Liver (tissue), 8 donors: ENCODE measurements at regions not wholly inside any gene's neighbourhood (a gene's known extent, or its start where the extent isn't known, plus 50 kb on each side); places are given as distances from the start of the nearest gene placed in this dataset.

Experiments used
- DNase-seq: peaks from one replicate; pipeline ENCODE4 v3.0.0-alpha.2; 2017; ENCODE audit warnings: low spot score
- H3K27ac ChIP-seq, 2 donors: one replicate each; pipeline ENCODE4 v1.7.0; 2013; ENCODE audit warnings: inconsistent platforms in 2 of 2, low read length in 2 of 2, control low read depth in 1 of 2, low read depth in 1 of 2, mild to moderate bottlenecking in 1 of 2
- H3K27me3 ChIP-seq, 4 donors: one replicate each; pipeline versions ENCODE4 v1.6.1 to v1.7.0; 2013; ENCODE audit warnings: low read length in 3 of 4, inconsistent platforms in 1 of 4, mild to moderate bottlenecking in 1 of 4, moderate library complexity in 1 of 4; ENCODE audit not compliant: control insufficient read depth in 4 of 4, insufficient read depth in 4 of 4
- H3K36me3 ChIP-seq, 4 donors: one replicate each; pipeline versions ENCODE4 v1.6.1 to v1.7.0; 2013; ENCODE audit warnings: low read length in 3 of 4, mild to moderate bottlenecking in 3 of 4, low read depth in 1 of 4, moderate library complexity in 1 of 4; ENCODE audit not compliant: control insufficient read depth in 4 of 4, insufficient read depth in 3 of 4
- H3K4me1 ChIP-seq, 4 donors: one replicate each; pipeline versions ENCODE4 v1.6.1 to v1.7.0; 2013; ENCODE audit warnings: low read length in 3 of 4, mild to moderate bottlenecking in 3 of 4, moderate library complexity in 1 of 4; ENCODE audit not compliant: control insufficient read depth in 4 of 4, insufficient read depth in 4 of 4
- H3K4me3 ChIP-seq, 3 donors: one replicate each; pipeline versions ENCODE4 v1.6.1 to v1.7.0; 2013; ENCODE audit warnings: low read length in 3 of 3, control low read depth in 1 of 3, low read depth in 1 of 3, mild to moderate bottlenecking in 1 of 3
- H3K9ac ChIP-seq, 2 donors: one replicate each; pipeline ENCODE4 v1.7.0; 2013; ENCODE audit warnings: low read length in 2 of 2, mild to moderate bottlenecking in 2 of 2, moderate library complexity in 2 of 2, control low read depth in 1 of 2, low read depth in 1 of 2
- H3K9me3 ChIP-seq, 4 donors: one replicate each; pipeline versions ENCODE4 v1.6.1 to v1.7.0; 2013; ENCODE audit warnings: low read length in 3 of 4; ENCODE audit not compliant: control insufficient read depth in 4 of 4
- ATF3 ChIP-seq: IDR thresholded peaks from 2 replicates; pipeline ENCODE4 v1.6.1; 2016; ENCODE audit warnings: antibody characterized with exemption
- CTCF ChIP-seq: fragments of 150-350 bp; IDR thresholded peaks from 2 replicates; pipeline ENCODE4 v1.5.1; 2017; ENCODE audit warnings: improper control_type of control experiment, low read depth, low read length; ENCODE audit not compliant: missing input control
- FOXA1 ChIP-seq: IDR thresholded peaks from 2 replicates; pipeline ENCODE4 v1.6.1; 2016; ENCODE audit warnings: antibody characterized with exemption
- FOXA2 ChIP-seq: IDR thresholded peaks from 2 replicates; pipeline ENCODE4 v1.6.1; 2016; ENCODE audit warnings: antibody characterized with exemption
- GABPA ChIP-seq, 2 donors: IDR thresholded peaks in 1 of 2; conservative IDR thresholded peaks in 1 of 2; 2 replicates each; pipeline ENCODE4 v1.6.1; 2016; ENCODE audit warnings: antibody characterized with exemption in 2 of 2, mild to moderate bottlenecking in 1 of 2, moderate library complexity in 1 of 2
- HNF4A ChIP-seq, 2 donors: conservative IDR thresholded peaks; 2 replicates each; pipeline ENCODE4 v1.6.1; 2016; ENCODE audit warnings: antibody characterized with exemption in 2 of 2, mild to moderate bottlenecking in 2 of 2
- JUND ChIP-seq, 2 donors: IDR thresholded peaks; 2 replicates each; pipeline ENCODE4 v1.6.1; 2016; ENCODE audit warnings: antibody characterized with exemption in 2 of 2
- MAX ChIP-seq: IDR thresholded peaks from 2 replicates; pipeline ENCODE4 v1.6.1; 2016; ENCODE audit warnings: antibody characterized with exemption
- NR2F2 ChIP-seq: IDR thresholded peaks from 2 replicates; pipeline ENCODE4 v1.6.1; 2016; ENCODE audit warnings: antibody characterized with exemption
- RAD21 ChIP-seq, 2 donors: IDR thresholded peaks; 2 replicates each; pipeline ENCODE4 v1.6.1; 2016; ENCODE audit warnings: antibody characterized with exemption in 2 of 2, mild to moderate bottlenecking in 2 of 2
- REST ChIP-seq: IDR thresholded peaks from 2 replicates; pipeline ENCODE4 v1.6.1; 2016; ENCODE audit warnings: antibody characterized with exemption, mild to moderate bottlenecking
- RXRA ChIP-seq, 2 donors: IDR thresholded peaks; 2 replicates each; pipeline ENCODE4 v1.6.1; 2017 to 2018; ENCODE audit warnings: antibody characterized with exemption in 2 of 2, mild to moderate bottlenecking in 1 of 2
- SP1 ChIP-seq: IDR thresholded peaks from 2 replicates; pipeline ENCODE4 v1.6.1; 2018; ENCODE audit warnings: antibody characterized with exemption, mild to moderate bottlenecking
- TAF1 ChIP-seq: conservative IDR thresholded peaks from 2 replicates; pipeline ENCODE4 v1.6.1; 2016; ENCODE audit warnings: antibody characterized with exemption, mild to moderate bottlenecking
- YY1 ChIP-seq: IDR thresholded peaks from 2 replicates; pipeline ENCODE4 v1.6.1; 2016; ENCODE audit warnings: antibody characterized with exemption, mild to moderate bottlenecking
- ZBTB33 ChIP-seq: IDR thresholded peaks from 2 replicates; pipeline ENCODE4 v1.6.1; 2016; ENCODE audit warnings: antibody characterized with exemption
- WGBS: extraction: QIAGEN DNeasy Blood & Tissue Kit; methylation state at CpG from one replicate; pipeline ENCODE4 v1.1.7; 2013; 5-methylcytosine and 5-hydroxymethylcytosine counted together
- donor health status: healthy.
- donor health status: healthy.
- donor health status: healthy.
- donor health status: healthy.
- donor health status: healthy.

GRCh38 chr12:66964629-66965028, 285.8 kb upstream of the GRIP1 start:
- no peak overlapping the region for H3K27ac ChIP-seq
- no peak for DNase-seq
- no peak overlapping the region for H3K9ac ChIP-seq
- no peaks in the 10 kb centered on the region for H3K27me3 ChIP-seq
- 56% methylated on average over 2 of the region's 2 CpGs for WGBS
- no peaks in the 10 kb centered on the region for H3K9me3 ChIP-seq
- TF ChIP-seq JUND (IDR thresholded peaks at IDR 0.05) (no peak), HNF4A (conservative IDR thresholded peaks at IDR 0.05) (no peak), YY1 (no peak), CTCF (no peak), FOXA2 (no peak), RXRA (IDR thresholded peaks at IDR 0.05) (no peak), RAD21 (IDR thresholded peaks at IDR 0.05) (no peak), NR2F2 (no peak), MAX (no peak), ATF3 (no peak), GABPA (IDR thresholded peaks at IDR 0.05 in 1 of 2, conservative IDR thresholded peaks at IDR 0.05 in 1 of 2) (no peak), ZBTB33 (no peak), SP1 (no peak), TAF1 (no peak), REST (no peak), FOXA1 (no peak)
- H3K4me3 ChIP-seq, result no peak overlapping the region
- H3K4me1 ChIP-seq, result no peaks in the 10 kb centered on the region
- no peaks in the 10 kb centered on the region for H3K36me3 ChIP-seq

GRCh38 chr12:66965621-66966020, 286.7 kb upstream of the GRIP1 start:
- Histone ChIP-seq H3K4me1 (no peaks in the 10 kb centered on the region), H3K27me3 (no peaks in the 10 kb centered on the region), H3K9me3 (no peaks in the 10 kb centered on the region), H3K27ac (no peak overlapping the region), H3K9ac (no peak overlapping the region), H3K36me3 (no peaks in the 10 kb centered on the region), H3K4me3 (no peak overlapping the region)
- no peak for DNase-seq
- TF ChIP-seq NR2F2, result no peak
- TF ChIP-seq MAX, result no peak
- no peak for TF ChIP-seq REST
- no peak for TF ChIP-seq FOXA2
- no peak for TF ChIP-seq JUND (IDR thresholded peaks at IDR 0.05)
- TF ChIP-seq RAD21 (IDR thresholded peaks at IDR 0.05), result no peak
- no peak for TF ChIP-seq YY1
- no peak for TF ChIP-seq HNF4A (conservative IDR thresholded peaks at IDR 0.05)
- TF ChIP-seq RXRA (IDR thresholded peaks at IDR 0.05), result no peak
- 70% methylated on average over 1 of the region's 1 CpG for WGBS
